ENCODE measurements at regions not wholly inside any gene's neighbourhood (a gene's known extent, or its start where the extent isn't known, plus 50 kb on each side); places are given as distances from the start of the nearest gene placed in this dataset.
A peak's percentile ranks its signal among the peaks of the same experiment; 100 is the strongest.

DNA sequence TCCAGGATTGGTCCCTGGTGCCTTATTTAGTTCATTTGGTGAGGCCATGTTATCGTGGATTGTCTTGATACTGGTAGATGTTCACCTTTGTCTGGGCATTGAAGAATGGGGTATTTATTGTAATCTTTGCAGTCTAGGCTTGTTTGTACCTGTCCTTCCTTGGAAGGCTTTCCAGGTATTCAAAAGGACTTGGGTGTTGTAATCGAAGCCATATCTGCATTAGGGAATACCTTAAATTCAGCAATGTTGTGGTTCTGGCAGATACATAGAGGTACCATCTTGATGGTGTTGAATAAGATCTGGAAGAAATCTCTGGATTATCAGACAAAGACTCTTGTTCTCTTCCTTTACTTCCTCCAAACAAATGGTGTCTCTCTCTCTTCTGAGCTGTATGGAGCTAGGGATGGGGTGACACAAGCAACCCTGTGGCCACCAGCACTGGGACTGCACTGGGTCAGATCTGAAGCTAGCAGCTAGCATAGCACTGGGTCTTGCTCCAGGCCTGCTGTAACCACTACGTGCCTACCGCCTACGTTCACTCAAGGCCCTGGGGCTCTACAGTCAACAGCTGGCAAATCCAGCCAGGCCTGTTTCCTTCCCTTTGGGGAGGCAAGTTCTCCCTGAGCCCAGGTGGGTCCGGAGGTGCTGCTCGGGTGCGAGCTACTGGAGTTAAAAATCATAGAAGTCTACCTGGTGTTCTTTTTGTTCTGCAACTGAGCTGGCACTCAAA, 261.1 kb upstream of the CITED2 start:
- DNase-seq, result no peak

DNA sequence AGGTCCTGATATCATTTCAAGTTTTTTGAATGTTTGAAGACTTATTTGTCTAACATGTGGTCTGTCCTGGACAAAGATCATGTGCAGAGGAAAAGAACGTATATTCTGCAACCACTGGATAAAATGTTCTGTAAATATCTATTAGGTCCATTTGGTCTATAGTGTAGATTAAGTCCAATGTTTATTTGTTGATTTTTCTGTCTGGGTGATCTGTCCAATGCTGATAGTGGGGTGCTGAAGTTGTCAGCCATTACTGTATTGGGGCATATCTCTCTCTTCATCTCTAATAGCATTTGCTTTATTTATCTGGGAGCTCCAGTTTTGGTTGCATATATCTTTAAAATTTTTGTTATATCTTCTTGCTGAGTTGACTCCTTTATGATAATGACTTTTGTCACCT, 258.4 kb upstream of the CITED2 start:
- no peak for DNase-seq

DNA sequence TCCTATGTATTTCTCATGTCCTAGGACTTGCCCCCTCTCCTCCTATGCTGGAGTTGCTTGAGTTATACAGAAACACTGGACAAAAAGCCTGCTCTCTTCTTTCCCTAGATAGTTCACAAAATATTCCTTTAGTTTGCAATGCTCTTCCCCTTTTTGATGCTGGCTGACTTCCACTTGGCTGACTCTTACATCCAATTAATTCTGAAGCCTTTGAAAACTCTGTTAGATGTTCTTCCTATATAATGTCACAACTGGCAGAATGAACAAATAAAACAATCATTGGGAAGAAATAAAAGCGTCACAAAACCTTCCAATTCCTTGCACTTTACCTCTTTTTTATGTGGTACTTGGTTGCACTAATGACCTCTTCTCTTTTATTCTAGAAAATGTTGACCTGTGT, 253.8 kb upstream of the CITED2 start:
- no peak for DNase-seq

DNA sequence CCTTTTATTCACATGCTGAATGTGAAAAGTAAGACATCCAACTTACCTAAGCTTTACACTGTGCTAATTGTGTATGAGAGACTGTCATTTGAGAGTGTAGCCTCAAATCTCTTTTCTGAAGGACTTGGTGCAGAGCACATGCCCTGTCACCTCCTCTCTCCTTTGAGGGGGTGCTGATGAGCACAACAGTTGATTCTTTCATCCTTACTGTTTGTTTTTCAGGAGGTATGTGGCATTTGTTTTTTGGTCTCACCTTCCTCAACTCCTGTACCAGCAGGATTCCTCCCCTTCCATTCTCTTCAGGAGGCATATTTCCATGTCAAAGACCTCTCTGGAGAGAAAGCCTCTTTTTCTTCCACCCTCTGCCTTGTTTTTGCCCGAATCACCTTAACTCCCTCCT, 252.6 kb upstream of the CITED2 start:
- no peak for DNase-seq

DNA sequence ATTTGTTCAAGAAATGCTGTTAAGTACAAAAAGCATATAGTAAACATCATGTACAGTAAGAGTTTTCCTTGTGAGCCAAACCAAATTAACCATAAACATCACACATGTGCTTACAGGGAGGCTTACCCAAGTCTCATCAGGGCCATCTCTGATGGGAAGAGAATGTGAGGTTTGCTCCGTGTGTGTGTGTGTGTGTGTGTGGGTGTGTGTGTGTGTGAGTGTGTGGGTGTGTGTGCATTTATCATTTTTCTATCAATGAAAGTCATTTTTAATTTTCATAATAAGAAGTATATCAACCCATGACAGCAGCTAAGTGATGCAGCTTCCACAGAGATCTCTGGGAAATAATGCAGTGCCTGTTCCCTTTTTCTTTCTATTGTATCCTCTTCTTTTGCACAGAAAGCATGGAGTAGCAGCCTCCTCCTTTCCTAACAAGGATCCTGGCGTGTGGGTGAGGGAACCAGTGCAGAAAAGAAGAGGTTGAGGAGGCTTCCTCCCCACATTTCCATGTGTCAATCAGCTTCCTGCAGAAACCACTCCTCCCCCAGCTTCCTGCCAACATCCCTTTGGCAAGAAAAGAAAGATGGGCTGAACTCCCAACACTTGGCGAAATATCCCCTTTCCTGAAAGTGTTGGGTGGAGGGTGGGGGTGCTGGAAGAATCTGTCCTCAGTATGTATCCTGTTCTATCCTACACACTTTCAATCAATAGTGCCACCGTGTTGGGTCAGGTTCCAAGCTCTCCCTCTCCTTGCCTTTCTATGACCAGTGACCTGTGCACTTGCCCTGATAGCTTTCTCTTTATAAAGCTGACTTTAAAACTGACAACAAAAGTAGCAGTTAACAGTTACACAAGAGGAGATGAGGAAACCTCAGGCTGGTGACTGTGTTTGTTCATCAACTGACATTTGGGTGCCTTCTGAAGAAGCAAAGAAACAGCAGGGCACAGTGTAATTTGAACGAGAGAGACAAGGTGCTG, 251.8 kb upstream of the CITED2 start:
- DNase-seq, result no peak

DNA sequence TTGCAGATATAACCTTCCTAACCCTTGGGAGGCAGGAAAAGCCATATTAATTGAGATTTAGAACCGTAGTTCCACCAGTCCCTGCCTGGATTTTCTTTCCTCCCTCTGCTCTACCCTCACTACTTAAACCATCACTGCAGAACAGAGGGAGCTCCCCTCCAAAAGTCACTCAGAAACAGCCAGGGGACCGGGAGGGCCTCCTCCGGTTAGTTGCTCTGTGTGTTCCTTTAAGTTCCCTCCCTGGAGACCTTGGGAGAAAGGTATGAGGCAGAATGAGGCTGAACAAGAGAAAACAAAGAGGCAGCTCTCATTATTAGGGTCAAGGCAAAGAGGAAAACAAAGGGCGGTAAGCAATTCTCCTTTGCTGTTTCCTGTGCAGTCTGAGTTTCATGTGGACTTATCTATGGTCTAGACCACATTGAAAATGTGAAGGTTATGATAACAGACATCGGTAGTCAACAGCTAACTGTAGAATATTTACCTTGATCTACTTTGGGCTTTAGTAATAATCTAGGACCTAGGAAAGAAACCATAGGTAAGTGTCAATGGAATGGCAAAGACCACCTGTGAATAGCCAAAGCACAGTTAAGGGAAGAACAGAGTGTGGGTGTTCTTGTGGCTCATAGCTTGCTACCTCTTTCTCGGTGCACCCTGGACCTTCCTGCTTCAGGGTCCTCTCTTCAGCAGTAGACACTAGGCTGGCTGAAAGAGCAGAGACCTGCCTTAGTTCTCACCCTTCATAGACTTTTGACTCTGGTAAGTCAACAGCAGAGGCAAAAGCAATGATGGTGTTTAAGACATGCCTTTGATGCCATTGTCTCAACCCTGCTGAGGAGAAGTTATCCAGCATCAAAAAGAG, 250.9 kb upstream of the CITED2 start:
- DNase-seq, result no peak

DNA sequence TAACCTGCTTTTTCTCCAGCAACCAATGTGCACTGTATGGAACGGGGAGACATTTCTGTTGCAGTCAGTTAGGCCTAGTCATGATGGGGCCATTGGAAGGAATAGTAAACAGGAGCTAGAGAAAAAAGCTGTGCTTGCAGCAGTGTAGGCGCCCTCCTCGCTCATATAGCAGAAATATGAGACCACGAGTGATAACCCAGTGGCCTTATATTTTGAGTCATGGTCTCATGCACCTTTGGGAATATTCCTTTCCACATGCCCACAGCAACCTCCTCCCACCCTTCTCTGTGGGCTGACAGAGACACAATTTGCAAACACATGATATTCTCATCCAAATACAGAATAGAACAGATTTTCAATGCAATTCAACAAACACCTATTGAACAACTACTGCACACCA, 248.9 kb upstream of the CITED2 start:
- no peak for DNase-seq

DNA sequence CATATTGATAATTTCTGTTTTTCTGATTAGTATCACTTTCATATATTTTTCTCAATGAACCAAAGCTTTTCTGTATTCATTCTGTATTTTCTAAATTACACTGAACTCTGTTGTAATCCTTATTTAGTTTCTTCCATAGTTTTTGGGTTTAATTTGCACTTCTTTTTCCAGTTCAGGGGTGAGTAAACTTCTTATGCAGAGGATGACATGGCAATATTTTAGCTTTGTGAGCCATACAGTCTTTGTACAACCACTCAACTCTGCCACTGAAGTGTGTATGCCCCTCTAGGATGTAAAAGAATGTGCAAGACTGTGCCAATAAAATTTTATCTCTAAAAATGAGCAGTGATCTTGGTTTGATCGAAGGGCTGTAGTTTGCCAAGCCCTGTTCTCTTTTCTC, 239.0 kb upstream of the CITED2 start:
- no peak for DNase-seq

DNA sequence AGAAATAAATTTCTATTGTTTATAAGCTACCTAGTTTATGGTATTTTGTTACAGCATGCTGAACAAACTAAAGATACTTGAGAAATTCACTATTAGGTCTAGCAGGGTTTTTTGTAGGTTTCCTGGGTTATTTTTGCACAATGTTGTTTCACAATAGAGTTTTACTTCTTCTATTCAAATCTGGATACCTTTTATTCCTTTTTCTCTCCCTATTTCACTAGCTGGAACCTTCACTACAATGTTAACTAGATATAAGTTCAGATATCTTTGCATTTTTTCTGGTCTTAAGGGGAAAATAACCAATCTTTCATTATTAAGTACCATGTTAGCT, 237.7 kb upstream of the CITED2 start:
- no peak for DNase-seq

DNA sequence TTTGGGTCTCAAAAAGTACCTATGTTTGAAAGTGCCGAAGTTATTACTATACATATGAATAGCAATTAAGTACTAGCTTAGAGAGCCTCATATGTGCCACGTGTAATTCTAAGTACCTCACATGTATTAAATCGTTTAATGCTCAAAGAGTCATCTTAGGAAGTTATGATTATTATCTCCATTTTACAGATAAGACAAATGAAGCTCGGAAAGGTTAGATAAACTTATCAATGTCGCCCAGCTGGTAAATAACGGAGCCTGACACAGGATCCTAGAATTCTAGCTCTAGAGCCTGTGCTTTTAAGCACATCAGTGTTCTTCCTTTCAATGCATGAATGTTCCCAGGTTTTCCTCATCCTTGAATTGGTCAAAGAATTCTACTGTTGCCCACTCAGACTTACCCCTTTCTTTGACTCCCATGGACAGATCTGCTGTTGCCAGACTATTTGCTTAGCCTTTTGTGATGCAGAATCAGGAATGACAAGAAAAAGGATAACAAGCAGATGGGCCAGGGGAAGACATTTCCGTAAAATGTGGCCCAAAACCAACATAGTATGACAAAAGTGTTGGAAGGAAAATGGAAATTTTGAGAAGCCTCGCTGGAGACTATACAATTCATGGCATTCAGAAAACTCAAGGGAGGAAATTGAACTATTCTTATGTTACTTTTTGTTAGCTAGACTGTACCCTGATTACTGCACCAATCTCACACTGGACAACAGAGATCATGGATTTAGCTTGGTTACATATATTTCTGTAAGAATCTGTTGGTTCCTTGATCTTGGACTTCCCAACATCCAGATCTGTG, 237.1 kb upstream of the CITED2 start:
- no peak for DNase-seq

DNA sequence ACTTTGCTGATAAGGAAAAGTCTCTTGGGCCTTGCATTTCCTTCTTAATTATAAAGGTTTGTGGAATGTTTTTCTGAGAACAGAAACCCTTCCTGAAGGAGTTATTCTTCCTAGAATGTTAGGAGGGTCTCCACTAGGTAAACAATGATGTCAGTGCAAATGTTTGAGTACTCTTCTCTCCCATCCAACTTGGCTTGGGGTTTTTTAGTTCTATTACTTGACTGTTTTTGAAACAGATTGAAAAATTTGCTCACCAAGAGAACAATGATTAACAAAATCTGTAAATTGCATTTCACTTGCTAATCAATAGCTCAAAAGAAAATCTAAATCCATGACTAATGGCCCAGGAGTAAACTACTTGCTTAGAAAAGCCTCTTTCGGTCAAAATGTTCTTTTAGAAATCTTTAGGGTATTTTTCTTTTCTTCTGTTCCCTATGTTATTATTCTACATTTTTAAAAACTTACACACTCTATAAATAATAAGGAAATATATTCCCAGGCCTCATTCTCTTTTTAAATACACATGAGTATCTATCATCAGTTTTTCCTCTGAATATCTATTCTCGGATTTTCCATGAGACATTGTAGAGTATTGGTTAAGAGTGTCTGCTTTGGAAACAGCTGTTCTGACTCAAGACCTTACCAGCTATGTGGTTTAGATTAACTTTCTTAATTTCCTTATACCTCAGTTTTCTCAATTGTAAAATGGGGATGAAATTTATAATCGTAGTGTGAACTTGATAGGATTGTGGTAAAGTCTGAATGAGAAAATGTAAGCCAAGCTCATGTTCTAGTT, 234.2 kb upstream of the CITED2 start:
- DNase-seq, result no peak

DNA sequence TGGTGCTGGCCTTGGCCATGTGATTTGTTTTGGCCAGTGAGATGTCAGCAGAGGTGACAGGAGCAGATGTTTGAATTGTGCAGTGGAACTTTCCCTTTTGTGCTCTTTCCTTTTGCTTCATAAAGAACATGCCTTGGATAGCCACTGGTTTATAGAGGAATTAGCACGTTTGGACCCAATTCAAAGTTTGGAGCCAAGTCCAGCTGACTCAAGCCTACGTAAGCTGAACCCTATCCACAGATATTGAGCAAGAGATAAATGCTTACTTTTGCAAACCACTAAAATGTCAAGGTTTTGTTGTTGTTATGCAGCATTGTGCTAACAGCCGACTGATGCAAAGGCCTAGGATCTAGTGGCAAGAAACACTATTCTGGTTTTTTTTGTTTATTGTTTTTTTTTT, 230.9 kb upstream of the CITED2 start:
- DNase-seq, result no peak

DNA sequence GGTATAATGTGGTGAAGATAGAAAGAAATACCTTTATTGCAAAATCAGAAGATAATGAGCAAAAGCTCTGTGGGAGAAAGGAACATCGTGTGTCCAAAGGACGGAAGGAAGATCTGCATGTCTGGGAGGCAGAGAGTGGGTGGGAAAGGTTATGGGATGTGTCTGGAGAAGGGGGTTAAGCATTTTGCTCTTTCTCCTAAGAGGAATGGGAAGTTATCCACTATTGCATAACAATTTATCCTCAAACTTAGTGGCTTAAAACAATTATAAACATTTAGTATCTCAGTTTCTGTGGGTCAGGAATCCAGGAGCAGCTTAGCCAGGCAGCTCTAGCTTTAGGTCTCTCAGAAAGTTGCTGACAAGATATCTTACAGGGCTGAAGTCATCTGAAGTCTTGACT, 229.1 kb upstream of the CITED2 start:
- DNase-seq, result no peak

DNA sequence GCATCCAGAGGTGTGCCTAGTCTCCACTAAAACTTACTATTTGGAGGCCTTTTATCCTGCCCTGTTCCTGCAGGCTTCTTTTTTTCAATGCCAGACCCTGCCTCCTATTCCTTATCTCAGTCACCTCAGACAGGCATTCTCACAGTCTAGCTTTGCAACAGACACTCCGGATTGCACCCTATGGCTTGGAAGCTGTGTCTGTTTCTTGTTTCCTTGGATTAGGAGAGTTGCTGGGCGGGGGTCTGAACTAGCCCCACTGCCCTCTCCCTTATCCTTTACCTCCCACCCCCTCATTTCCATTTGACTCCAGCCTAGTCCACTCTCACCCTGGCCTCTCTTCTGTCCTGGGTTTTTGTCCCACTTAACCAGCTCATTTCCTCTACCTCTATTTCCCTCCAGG, 228.1 kb upstream of the CITED2 start:
- no peak for DNase-seq

DNA sequence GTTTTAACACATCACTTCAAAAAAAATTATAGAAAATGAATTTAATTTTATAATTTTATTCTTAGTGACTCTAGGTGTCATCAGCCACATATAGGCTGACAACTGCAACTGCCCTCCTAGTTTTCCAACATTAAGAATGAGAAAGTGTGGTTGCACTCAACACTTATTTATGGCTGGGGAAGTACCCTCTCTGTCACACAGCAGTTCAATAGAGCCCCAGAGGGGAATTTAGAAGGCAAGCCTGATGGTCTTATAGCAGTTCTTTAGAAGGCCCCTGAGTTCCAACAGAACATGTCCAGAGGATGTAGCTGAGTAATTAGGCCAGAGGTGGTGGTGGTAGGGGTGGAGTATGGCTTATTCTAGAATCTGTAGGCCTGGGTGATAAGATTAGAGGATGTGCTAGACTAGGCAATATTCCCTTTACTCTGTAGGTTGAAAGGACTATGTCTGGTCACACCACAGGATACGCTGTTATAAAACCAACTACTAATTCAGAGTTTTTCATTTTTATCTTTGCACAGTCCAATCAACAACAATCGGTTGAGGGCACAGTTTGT, 226.5 kb upstream of the CITED2 start:
- peak; percentile 76 for DNase-seq

DNA sequence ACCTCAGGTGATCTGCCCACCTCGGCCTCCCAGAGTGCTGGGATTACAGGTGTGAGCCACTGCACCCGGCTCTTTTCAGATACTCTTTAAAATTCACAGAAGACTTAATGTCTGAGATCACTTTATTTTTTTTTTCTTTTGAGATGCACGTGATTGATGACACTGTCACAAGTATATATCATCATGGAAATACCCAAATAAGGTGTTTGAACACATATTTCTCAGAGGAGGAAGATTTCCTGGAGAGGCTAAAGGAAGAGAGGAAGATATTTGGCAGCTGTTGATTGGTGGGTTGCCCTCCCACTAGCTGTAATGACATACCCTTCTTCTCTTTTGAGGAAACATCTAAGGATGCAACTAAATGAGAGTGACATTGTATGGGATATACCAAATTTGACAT, 225.9 kb upstream of the CITED2 start:
- DNase-seq, result peak; percentile 16

DNA sequence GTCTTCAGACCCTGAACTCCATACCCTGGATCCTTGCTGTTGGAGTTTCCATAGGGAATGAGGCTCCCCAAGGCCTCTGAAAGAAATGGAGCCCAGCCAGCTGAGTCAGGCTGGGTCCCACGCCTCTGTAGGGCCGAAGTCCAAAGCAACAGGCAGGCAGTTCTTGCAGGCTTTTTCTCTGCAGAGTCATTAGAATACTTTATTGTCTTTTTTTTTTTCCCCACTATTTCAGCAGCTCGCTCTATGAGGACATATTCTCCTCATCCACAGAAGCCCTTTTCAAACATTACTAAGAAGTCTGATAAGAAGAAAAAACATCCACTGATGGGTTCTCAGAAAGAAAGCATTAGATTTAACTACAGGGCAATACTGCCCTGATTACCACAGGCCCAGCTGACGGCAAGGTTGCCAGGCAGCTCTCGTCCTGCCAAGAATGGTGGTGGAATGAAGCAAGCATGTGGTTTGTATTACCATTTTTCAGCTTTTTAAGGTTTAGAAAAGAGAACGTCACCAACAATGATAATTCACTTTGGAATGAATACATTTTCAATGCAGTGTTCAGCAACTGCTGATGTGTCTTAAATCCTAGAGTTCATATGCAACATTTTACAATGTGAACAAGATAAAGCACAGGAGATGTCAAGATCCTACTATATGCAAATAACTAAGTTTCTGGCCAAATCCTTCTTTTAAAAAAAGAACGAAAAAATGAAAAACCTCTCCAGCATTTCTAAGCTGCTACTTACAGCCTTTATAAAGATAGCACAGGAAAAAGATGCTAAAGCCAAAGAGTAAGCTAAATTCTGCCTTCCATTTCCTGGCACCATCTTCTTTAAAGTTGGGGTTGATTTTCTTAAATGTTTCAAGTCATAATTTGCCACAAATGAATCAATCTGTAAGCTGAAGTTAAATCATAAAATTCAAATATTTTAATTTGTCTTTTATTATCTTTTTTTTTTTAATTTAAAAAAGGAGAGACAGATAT, 223.6 kb upstream of the CITED2 start:
- no peak for DNase-seq

DNA sequence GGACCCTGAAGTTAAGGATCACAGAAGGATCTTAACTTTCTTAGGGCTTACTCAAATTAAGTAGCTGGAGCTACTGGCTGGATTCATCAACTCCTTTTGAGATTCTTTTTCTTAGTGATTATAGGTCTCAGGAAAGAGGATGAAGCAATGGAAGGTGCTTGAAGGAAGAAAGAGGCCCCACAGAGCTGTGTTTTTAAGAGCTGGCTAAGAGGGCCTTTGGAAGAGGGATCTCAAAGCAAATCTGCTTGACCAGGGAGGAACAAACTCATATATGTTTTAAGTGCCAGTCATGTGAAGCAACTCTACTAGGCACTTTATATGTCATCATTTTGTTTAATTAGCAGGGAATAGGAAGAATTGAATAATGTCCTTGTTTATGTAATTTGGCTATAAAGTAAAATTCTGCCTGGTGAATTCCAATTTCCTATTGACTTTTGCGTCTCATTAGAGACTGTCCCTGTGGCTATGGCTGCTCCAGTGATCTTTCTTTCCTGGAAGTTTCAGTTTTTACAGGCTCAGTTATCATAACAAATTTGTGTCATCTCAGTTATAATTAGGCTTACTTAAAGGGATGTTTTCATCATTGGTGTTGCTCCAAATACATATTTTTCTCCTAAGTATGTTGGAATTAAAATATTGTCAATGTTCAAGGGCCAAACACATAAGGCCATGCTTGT, 222.8 kb upstream of the CITED2 start:
- DNase-seq, result no peak

DNA sequence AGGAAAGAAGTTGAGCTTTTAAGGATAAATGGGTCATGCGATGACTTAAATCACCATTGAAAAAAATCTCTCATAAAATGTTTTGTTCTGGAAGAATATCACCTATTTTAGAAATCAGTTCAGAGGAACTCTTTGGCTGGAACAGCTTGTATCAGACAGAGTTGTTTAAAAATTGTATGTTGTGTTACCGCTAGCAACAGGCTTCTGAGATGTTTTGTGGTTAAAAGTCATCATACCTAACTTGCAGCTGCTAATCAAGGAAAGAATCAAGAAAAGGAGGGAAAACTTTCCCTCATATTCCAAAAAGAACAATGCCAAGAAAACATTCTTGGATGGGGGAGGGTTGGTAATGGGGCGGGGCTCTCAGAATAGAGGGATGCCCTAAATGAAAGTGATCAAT, 220.7 kb upstream of the CITED2 start:
- no peak for DNase-seq
